DND-41 (cell line): ENCODE measurements at regions not wholly inside any gene's neighbourhood (a gene's known extent, or its start where the extent isn't known, plus 50 kb on each side); places are given as distances from the start of the nearest gene placed in this dataset.

Experiments
- ATAC-seq: fragments of 200-7000 bp; cut with Tn5 transposase; 3 replicates; pipeline ENCODE4 v1.9.1; 2021; ENCODE audit warnings: low read depth; ENCODE audit not compliant: insufficient read depth
- DNase-seq: peaks from one replicate; pipeline ENCODE4 v3.0.0-alpha.2; 2020
- H2AFZ ChIP-seq: 2 replicates; pipeline ENCODE4 v1.6.0; 2012; ENCODE audit warnings: low read depth, low read length
- H3K27ac ChIP-seq: 2 replicates; pipeline ENCODE4 v1.5.1; 2012; ENCODE audit warnings: low read length, inconsistent platforms
- H3K27me3 ChIP-seq: fragments of 200-600 bp; sonication (generic); 2 replicates; pipeline ENCODE4 v1.6.0; 2012; ENCODE audit warnings: low read length, mild to moderate bottlenecking, inconsistent platforms; ENCODE audit not compliant: insufficient read depth, poor library complexity
- H3K36me3 ChIP-seq: 2 replicates; pipeline ENCODE4 v1.5.1; 2012; ENCODE audit warnings: low read length, inconsistent platforms; ENCODE audit not compliant: insufficient read depth
- H3K4me1 ChIP-seq: 2 replicates; pipeline ENCODE4 v1.5.1; 2012; ENCODE audit warnings: mild to moderate bottlenecking, low read length; ENCODE audit not compliant: insufficient read depth
- H3K4me2 ChIP-seq: 2 replicates; pipeline ENCODE4 v1.6.0; 2012; ENCODE audit warnings: mild to moderate bottlenecking, moderate library complexity, low read length, inconsistent platforms; ENCODE audit not compliant: insufficient read depth
- H3K4me3 ChIP-seq, 2 experiments: fragments of 200-600 bp in 1 of 2; shearing (Covaris generic) in 1 of 2; 2 replicates each; pipeline ENCODE4 v1.5.1; 2012 to 2016; ENCODE audit warnings: inconsistent platforms in 2 of 2, low read length in 2 of 2, mild to moderate bottlenecking in 2 of 2, low read depth in 1 of 2, moderate library complexity in 1 of 2
- H3K79me2 ChIP-seq: 2 replicates; pipeline ENCODE4 v1.6.0; 2012; ENCODE audit warnings: low read length, inconsistent platforms; ENCODE audit not compliant: insufficient read depth
- H3K9ac ChIP-seq: 2 replicates; pipeline ENCODE4 v1.6.0; 2012; ENCODE audit warnings: low read depth, mild to moderate bottlenecking, inconsistent platforms, low read length, moderate library complexity
- H3K9me3 ChIP-seq: 2 replicates; pipeline ENCODE4 v1.5.1; 2012; ENCODE audit warnings: low read length, moderate library complexity, mild to moderate bottlenecking, inconsistent platforms; ENCODE audit not compliant: insufficient read depth, severe bottlenecking
- H4K20me1 ChIP-seq: 2 replicates; pipeline ENCODE4 v1.6.0; 2012; ENCODE audit warnings: low read length; ENCODE audit not compliant: insufficient read depth
- CTCF ChIP-seq: IDR thresholded peaks from 2 replicates; pipeline ENCODE4 v1.5.1; 2012; ENCODE audit warnings: borderline replicate concordance, low read length, moderate library complexity, mild to moderate bottlenecking; ENCODE audit not compliant: poor library complexity, severe bottlenecking; ENCODE audit errors: extremely low read depth
- EZH2 ChIP-seq: IDR thresholded peaks from 3 replicates; pipeline ENCODE4 v1.6.1; 2012; ENCODE audit warnings: borderline replicate concordance, low read depth, mild to moderate bottlenecking, moderate library complexity, low read length, inconsistent platforms; ENCODE audit not compliant: severe bottlenecking

- TF ChIP-seq CTCF (no peak), EZH2 (no peak)
- no peaks in the 10 kb centered on the region for H3K79me2 ChIP-seq
- H3K36me3 ChIP-seq, result no peaks in the 10 kb centered on the region
- no peak overlapping the region for H3K27ac ChIP-seq
- DNase-seq (no peak), ATAC-seq (no peak)
- no peak overlapping the region for H3K4me2 ChIP-seq
- no peak overlapping the region for H3K9ac ChIP-seq
- no peaks in the 10 kb centered on the region for H3K9me3 ChIP-seq
- H3K4me3 ChIP-seq, result no peak overlapping the region
- no peak overlapping the region for H2AFZ ChIP-seq
- H3K4me1 ChIP-seq, result peaks cover 7% of the 10 kb centered on the region
- H4K20me1 ChIP-seq, result no peaks in the 10 kb centered on the region
- no peaks in the 10 kb centered on the region for H3K27me3 ChIP-seq
These were observed 201.1 kb upstream of the LPP start for GRCh38 chr3:187952849-187953248.

- Histone ChIP-seq H3K79me2 (no peaks in the 10 kb centered on the region), H3K4me2 (no peak overlapping the region), H3K27ac (no peak overlapping the region), H3K9me3 (no peaks in the 10 kb centered on the region), H3K9ac (no peak overlapping the region), H4K20me1 (no peaks in the 10 kb centered on the region), H3K36me3 (no peaks in the 10 kb centered on the region), H3K4me1 (peaks cover 24% of the 10 kb centered on the region), H2AFZ (no peak overlapping the region), H3K27me3 (no peaks in the 10 kb centered on the region), H3K4me3 (no peak overlapping the region)
- no peak for TF ChIP-seq EZH2
- no peak for TF ChIP-seq CTCF
- DNase-seq (no peak), ATAC-seq (no peak)
These were observed 199.5 kb upstream of the LPP start for GRCh38 chr3:187954516-187954872.

GRCh38 chr3:187954873-187955586 is 198.9 kb upstream of the LPP start:
- H3K27ac ChIP-seq, result no peak overlapping the region
- no peaks in the 10 kb centered on the region for H3K9me3 ChIP-seq
- H3K4me3 ChIP-seq, result no peak overlapping the region
- no peak overlapping the region for H3K4me2 ChIP-seq
- no peak for TF ChIP-seq EZH2
- no peak for TF ChIP-seq CTCF
- no peak for DNase-seq
- no peak overlapping the region for H3K9ac ChIP-seq
- H2AFZ ChIP-seq, result no peak overlapping the region
- no peaks in the 10 kb centered on the region for H4K20me1 ChIP-seq
- no peak for ATAC-seq
- no peaks in the 10 kb centered on the region for H3K27me3 ChIP-seq
- H3K79me2 ChIP-seq, result no peaks in the 10 kb centered on the region
- H3K36me3 ChIP-seq, result no peaks in the 10 kb centered on the region
- H3K4me1 ChIP-seq, result peaks cover 25% of the 10 kb centered on the region
